GM12878 (cell line): ENCODE measurements at regions not wholly inside any gene's neighbourhood (a gene's known extent, or its start where the extent isn't known, plus 50 kb on each side); places are given as distances from the start of the nearest gene placed in this dataset.

ENCODE experiments used
- ATAC-seq: fragments of 200-7000 bp; cut with Tn5 transposase; 3 replicates; pipeline ENCODE4 v1.9.1; 2020; ENCODE audit warnings: mild to moderate bottlenecking, moderate library complexity
- BruUV-seq: library from RNA; stranded (reverse); fragments of 400-500 nt; replicated peaks from 2 replicates; lab custom pipeline; 2021; lab: Mats Ljungman, UMichigan
- CTCF ChIA-PET: fragments of 300-600 bp; sonication (Branson Sonifier 250); formaldehyde crosslinking; extraction: SDS; loops from one replicate; lab custom pipeline; 2021; ENCODE audit warnings: inconsistent platforms; lab: Yijun Ruan, JAX
- POLR2A ChIA-PET: fragments of 350-600 bp; formaldehyde crosslinking; extraction: SDS; loops from one replicate; lab custom pipeline; 2021; ENCODE audit warnings: inconsistent platforms; lab: Charles Lee
- RAD21 ChIA-PET: fragments of 300-600 bp; sonication (Branson Sonifier 250); formaldehyde crosslinking; loops from one replicate; lab custom pipeline; 2023; ENCODE audit warnings: antibody characterized with exemption; ENCODE audit not compliant: unreplicated experiment; lab: Charles Lee
- SMC1A ChIA-PET: fragments of 300-600 bp; sonication (Branson Sonifier 250); formaldehyde crosslinking; loops from one replicate; lab custom pipeline; 2023; ENCODE audit not compliant: unreplicated experiment, uncharacterized antibody; lab: Charles Lee
- DNase-seq: peaks from one replicate; pipeline ENCODE4 v3.0.0-alpha.2; 2011; ENCODE audit warnings: low read depth, low spot score
- FAIRE-seq: peaks from 3 replicates; lab custom pipeline; 2011; peaks lifted over from hg19 to GRCh38; lab: Jason Lieb, UNC
- H2AFZ ChIP-seq: 2 replicates; pipeline ENCODE4 v1.6.0; 2011; ENCODE audit warnings: low read depth, low read length, control low read depth; ENCODE audit not compliant: control insufficient read depth
- H3K27ac ChIP-seq: 2 replicates; pipeline ENCODE4 v1.5.1; 2011; ENCODE audit warnings: control low read depth; ENCODE audit not compliant: control insufficient read depth, insufficient read depth
- H3K27me3 ChIP-seq, 2 experiments: replicated peaks in 1 of 2; 2 replicates each; pipeline versions ENCODE4 v1.6.0 to v1.6.1; 2011; ENCODE audit warnings: low read length in 1 of 2; ENCODE audit not compliant: control insufficient read depth in 2 of 2, insufficient read depth in 2 of 2
- H3K36me3 ChIP-seq, 2 experiments: 2 replicates each; pipeline ENCODE4 v1.5.1; 2011; ENCODE audit warnings: low read length in 1 of 2; ENCODE audit not compliant: control insufficient read depth in 2 of 2, insufficient read depth in 2 of 2
- H3K4me1 ChIP-seq: 2 replicates; pipeline ENCODE4 v1.6.1; 2011; ENCODE audit warnings: mild to moderate bottlenecking, low read length, moderate library complexity, mixed read lengths; ENCODE audit not compliant: control insufficient read depth, insufficient read depth
- H3K4me2 ChIP-seq: 2 replicates; pipeline ENCODE4 v1.6.0; 2011; ENCODE audit warnings: control low read depth; ENCODE audit not compliant: control insufficient read depth, insufficient read depth
- H3K4me3 ChIP-seq: fragments of 200-600 bp; sonication (generic); 2 replicates; pipeline ENCODE4 v1.5.1; 2016
- H3K79me2 ChIP-seq: 2 replicates; pipeline ENCODE4 v1.6.0; 2011; ENCODE audit warnings: low read length; ENCODE audit not compliant: control insufficient read depth, insufficient read depth
- H3K9ac ChIP-seq: 2 replicates; pipeline ENCODE4 v1.8.0; 2011; ENCODE audit warnings: low read length, control low read depth, mixed read lengths; ENCODE audit not compliant: control insufficient read depth, insufficient read depth
- H3K9me3 ChIP-seq: replicated peaks from 3 replicates; pipeline ENCODE4 v1.5.1; 2011; ENCODE audit warnings: mild to moderate bottlenecking, low read length; ENCODE audit not compliant: control insufficient read depth, insufficient read depth
- H4K20me1 ChIP-seq: 2 replicates; pipeline ENCODE4 v1.6.0; 2011; ENCODE audit not compliant: control insufficient read depth, insufficient read depth
- ATF3 ChIP-seq: IDR thresholded peaks from 2 replicates; pipeline ENCODE4 v1.6.1; 2011; ENCODE audit warnings: low read depth, mild to moderate bottlenecking, low read length, moderate library complexity, borderline replicate concordance; ENCODE audit errors: extremely low read depth
- ATF7 ChIP-seq: fragments of 450-650 bp; IDR thresholded peaks from 2 replicates; pipeline ENCODE4 v1.6.1; 2016; ENCODE audit warnings: low read depth, mild to moderate bottlenecking
- CEBPZ ChIP-seq: fragments of 150-350 bp; IDR thresholded peaks from 2 replicates; pipeline ENCODE4 v1.6.1; 2016; ENCODE audit warnings: low read depth, low read length
- CHD4 ChIP-seq: fragments of 200-600 bp; sonication (generic); IDR thresholded peaks from 2 replicates; pipeline ENCODE4 v1.6.1; 2016; ENCODE audit warnings: mild to moderate bottlenecking
- EGR1 ChIP-seq, 2 experiments: IDR thresholded peaks; 1 replicate in 1 of 2; 2 replicates in 1 of 2; pipeline ENCODE4 v1.6.1; 2011 to 2012; ENCODE audit warnings: low read depth in 2 of 2, low read length in 2 of 2, borderline replicate concordance in 1 of 2, mild to moderate bottlenecking in 1 of 2, moderate library complexity in 1 of 2
- EP300 ChIP-seq, 2 experiments: fragments of 150-350 bp in 1 of 2; IDR thresholded peaks; 2 replicates each; pipeline ENCODE4 v1.6.1; 2011 to 2012; ENCODE audit warnings: low read depth in 2 of 2, low read length in 2 of 2, borderline replicate concordance in 1 of 2, improper control_type of control experiment in 1 of 2, inconsistent platforms in 1 of 2; ENCODE audit not compliant: control insufficient read depth in 1 of 2
- IRF4 ChIP-seq: IDR thresholded peaks from 2 replicates; pipeline ENCODE4 v1.6.1; 2011; ENCODE audit warnings: low read depth, low read length
- KDM1A ChIP-seq: fragments of 200-600 bp; sonication (generic); IDR thresholded peaks from 2 replicates; pipeline ENCODE4 v1.6.1; 2016; ENCODE audit warnings: borderline replicate concordance
- RELA ChIP-seq: fragments of 450-650 bp; IDR thresholded peaks from 2 replicates; pipeline ENCODE4 v1.8.0; 2014; ENCODE audit warnings: borderline replicate concordance; ENCODE audit not compliant: partially characterized antibody
- SIN3A ChIP-seq: IDR thresholded peaks from 2 replicates; pipeline ENCODE4 v1.6.1; 2012; ENCODE audit warnings: low read depth, low read length, improper control_type of control experiment
- STAT3 ChIP-seq: IDR thresholded peaks from 2 replicates; pipeline ENCODE4 v1.6.1; 2011; ENCODE audit warnings: low read depth, low read length, improper control_type of control experiment
- YY1 ChIP-seq: IDR thresholded peaks from 2 replicates; pipeline ENCODE4 v1.6.1; 2011; ENCODE audit warnings: low read depth, mild to moderate bottlenecking, low read length
- ZNF24 ChIP-seq: fragments of 450-650 bp; IDR thresholded peaks from 2 replicates; pipeline ENCODE4 v1.6.1; 2017; ENCODE audit warnings: antibody characterized with exemption, mild to moderate bottlenecking
- ZNF592 ChIP-seq: fragments of 450-650 bp; IDR thresholded peaks from 2 replicates; pipeline ENCODE4 v1.6.1; 2017; ENCODE audit warnings: mild to moderate bottlenecking, moderate library complexity
- ZSCAN29 ChIP-seq: fragments of 450-650 bp; IDR thresholded peaks from 2 replicates; pipeline ENCODE4 v1.6.1; 2017; ENCODE audit warnings: mild to moderate bottlenecking, moderate library complexity
- WGBS: methylation state at CpG from one replicate; pipeline ENCODE4 v1.1.6; 2016; ENCODE audit warnings: low lambda C conversion rate; ENCODE audit not compliant: insufficient replicate concordance, insufficient coverage; ENCODE audit errors: missing lambda C conversion rate; 5-methylcytosine and 5-hydroxymethylcytosine counted together
- in situ Hi-C: fragments of 300-500 bp; cut with MboI; formaldehyde crosslinking; loops from 9 replicates; pipeline ENCODE4 v1.14.3; 2018; ENCODE audit warnings: mixed read lengths
- intact Hi-C: fragments of 100-400 bp; cut with micrococcal nuclease; formaldehyde crosslinking; loops from one replicate; pipeline ENCODE4 v1.14.2; 2022; ENCODE audit not compliant: unreplicated experiment

GRCh38 chr5:144680711-144681110 lies 510.0 kb downstream of the KCTD16 start (continued):
- TF ChIP-seq ZNF592 (no peak), KDM1A (no peak)

- ATAC-seq: no peak
- Histone ChIP-seq H3K27ac (no peak overlapping the region), H3K4me3 (no peak overlapping the region), H3K27me3 (no peaks in the 10 kb centered on the region), H3K4me2 (no peak overlapping the region), H3K9ac (no peak overlapping the region), H3K9me3 (no peaks in the 10 kb centered on the region), H3K36me3 (no peaks in the 10 kb centered on the region), H3K79me2 (no peaks in the 10 kb centered on the region), H4K20me1 (no peaks in the 10 kb centered on the region), H2AFZ (no peak overlapping the region), H3K4me1 (no peaks in the 10 kb centered on the region)
- ChIA-PET POLR2A (no interaction called here), CTCF (no interaction called here), SMC1A (no interaction called here), RAD21 (no interaction called here)
- WGBS: 0% methylated on average over 1 of the region's 1 CpG
- no peak for FAIRE-seq
- in situ Hi-C loops (no loop called here), intact Hi-C loops (no loop called here)
- BruUV-seq: no TSS peak
- no peak for DNase-seq
- no peak for TF ChIP-seq RELA
- TF ChIP-seq CEBPZ: no peak
- TF ChIP-seq EGR1 (IDR thresholded peaks at IDR 0.05; ENCODE audit: borderline replicate concordance in 1 of 2, low read depth in 2 of 2, low read length in 2 of 2): no peak
- TF ChIP-seq SIN3A: no peak
- TF ChIP-seq ZSCAN29: no peak
- TF ChIP-seq ATF7: no peak
- no peak for TF ChIP-seq STAT3
- no peak for TF ChIP-seq ZNF24
- no peak for TF ChIP-seq IRF4
- no peak for TF ChIP-seq EP300 (IDR thresholded peaks at IDR 0.05; ENCODE audit: borderline replicate concordance in 1 of 2, control insufficient read depth in 1 of 2, low read depth in 2 of 2, low read length in 2 of 2)
- TF ChIP-seq ATF3: no peak
- TF ChIP-seq CHD4: no peak
- TF ChIP-seq YY1: no peak
Measured at GRCh38 chr5:144671066-144671465, 500.4 kb downstream of the KCTD16 start.
